ENCODE measurements at regions not wholly inside any gene's neighbourhood (a gene's known extent, or its start where the extent isn't known, plus 50 kb on each side); places are given as distances from the start of the nearest gene placed in this dataset.

GRCh38 chr1:182114627-182115023, 53.1 kb upstream of the ZNF648 start:
- TF ChIP-seq, protein P1, sequence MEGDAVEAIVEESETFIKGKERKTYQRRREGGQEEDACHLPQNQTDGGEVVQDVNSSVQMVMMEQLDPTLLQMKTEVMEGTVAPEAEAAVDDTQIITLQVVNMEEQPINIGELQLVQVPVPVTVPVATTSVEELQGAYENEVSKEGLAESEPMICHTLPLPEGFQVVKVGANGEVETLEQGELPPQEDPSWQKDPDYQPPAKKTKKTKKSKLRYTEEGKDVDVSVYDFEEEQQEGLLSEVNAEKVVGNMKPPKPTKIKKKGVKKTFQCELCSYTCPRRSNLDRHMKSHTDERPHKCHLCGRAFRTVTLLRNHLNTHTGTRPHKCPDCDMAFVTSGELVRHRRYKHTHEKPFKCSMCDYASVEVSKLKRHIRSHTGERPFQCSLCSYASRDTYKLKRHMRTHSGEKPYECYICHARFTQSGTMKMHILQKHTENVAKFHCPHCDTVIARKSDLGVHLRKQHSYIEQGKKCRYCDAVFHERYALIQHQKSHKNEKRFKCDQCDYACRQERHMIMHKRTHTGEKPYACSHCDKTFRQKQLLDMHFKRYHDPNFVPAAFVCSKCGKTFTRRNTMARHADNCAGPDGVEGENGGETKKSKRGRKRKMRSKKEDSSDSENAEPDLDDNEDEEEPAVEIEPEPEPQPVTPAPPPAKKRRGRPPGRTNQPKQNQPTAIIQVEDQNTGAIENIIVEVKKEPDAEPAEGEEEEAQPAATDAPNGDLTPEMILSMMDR (IDR thresholded peaks at IDR 0.05), result no peak
- TF ChIP-seq POLR2A (IDR thresholded peaks at IDR 0.05), result no peak
